ENCODE measurements at regions not wholly inside any gene's neighbourhood (a gene's known extent, or its start where the extent isn't known, plus 50 kb on each side); places are given as distances from the start of the nearest gene placed in this dataset.
"Not testable (repeated sequence)": the region's sequence is repeated elsewhere in the genome, so short reads cannot be mapped to it uniquely, and the experiment has no call there.

DNA sequence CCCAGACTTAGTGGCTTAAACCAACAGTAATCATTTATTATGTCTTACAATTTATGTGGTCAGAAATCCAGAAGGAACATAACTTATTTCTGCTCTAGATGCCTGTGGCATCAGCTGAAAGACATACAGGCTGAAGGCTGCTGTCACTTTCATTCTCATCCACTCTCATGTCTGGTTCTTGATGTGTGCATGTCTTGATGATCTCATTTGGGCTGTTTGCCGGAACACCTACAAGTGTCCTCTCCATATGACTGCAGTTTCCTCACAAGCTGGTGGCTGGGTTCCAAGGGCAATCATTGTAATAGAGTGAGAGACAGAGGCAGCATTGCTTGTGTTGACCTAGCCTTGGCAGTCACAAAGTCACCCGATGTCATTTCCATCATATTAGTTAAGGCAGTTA, 1375.9 kb upstream of the RAG2 start:
- no peak for DNase-seq

DNA sequence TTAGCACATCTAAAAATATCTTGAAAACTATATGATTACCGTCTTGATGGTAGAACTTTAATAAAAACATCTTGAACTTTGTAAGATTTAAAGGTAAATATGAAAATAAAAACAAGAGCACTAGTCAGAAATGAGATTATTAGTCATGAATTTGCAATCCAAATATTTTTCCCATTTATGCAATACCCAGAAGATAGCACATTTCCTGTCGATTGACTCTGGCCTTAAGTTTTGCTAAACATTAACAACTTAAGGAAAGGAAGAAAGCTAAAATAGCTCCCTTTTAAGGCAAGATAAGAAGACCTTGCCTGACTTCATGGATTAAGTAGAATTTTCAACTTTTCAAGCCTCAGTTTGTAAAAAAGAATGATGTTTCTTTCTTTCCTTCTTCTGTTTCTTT, 1374.7 kb upstream of the RAG2 start:
- no peak for DNase-seq

DNA sequence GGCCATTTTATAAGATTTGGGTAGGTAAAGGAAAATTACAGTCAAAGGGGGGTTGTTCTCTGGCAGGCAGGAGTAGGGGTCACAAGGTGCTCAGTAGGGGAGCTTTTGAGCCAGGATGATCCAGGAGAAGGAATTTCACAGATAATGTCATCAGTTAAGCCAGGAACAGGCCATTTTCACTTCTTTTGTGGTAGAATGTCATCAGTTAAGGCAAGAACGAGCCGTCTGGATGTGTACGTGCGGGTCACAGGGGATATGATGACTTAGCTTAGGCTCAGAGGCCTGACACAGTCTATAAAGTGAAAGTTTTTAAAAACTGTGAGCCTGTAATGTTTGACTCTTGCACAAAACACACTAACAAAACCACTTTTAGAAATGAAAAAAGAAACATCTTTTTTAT, 1371.3 kb upstream of the RAG2 start:
- not testable (repeated sequence) for DNase-seq

DNA sequence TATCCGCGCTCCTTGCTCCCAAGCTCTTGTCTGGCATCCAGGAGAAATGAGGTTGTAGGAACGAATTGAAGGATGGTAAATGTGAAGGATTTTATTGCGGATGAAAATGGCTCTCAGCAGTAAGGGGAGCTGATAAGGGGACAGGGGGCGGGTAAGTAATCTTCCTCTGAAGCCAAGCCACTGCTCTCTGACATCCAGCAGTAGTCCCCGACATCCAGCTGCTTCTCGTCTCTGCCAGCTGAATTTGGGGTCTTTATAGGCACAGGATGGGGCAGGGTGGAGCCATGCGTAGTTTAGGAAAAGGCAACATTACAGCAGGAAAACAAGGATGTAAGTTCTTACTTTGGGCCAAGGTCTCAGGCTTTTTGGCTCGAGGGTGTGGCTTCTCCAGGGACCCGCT, 1370.1 kb upstream of the RAG2 start:
- no peak for DNase-seq

- DNase-seq = no peak
These were observed 1369.6 kb upstream of the RAG2 start for GRCh38 chr11:37967635-37968034.

DNA sequence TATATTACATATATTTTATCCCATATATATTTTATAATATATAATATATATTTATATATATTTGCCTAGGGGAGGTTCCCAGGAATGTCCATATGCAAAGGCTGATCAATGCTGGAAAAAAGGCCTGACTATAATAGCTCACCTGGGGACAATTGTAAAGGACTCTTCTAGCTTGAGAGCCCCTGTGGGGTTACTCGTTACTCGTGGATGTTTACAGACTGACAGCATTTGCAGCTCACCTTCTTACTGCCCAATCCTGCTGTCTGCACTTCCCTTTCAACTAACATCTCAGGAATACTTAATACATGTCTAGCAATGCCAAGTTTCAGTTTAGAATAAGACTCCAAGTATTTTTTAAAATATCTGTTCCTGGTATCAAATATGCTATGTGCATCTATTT, 1365.4 kb upstream of the RAG2 start:
- DNase-seq = no peak

GRCh38 chr11:37957717-37958116, 1359.7 kb upstream of the RAG2 start:
- no peak for DNase-seq

GRCh38 chr11:37951996-37952395, 1354.0 kb upstream of the RAG2 start:
- no peak for DNase-seq

GRCh38 chr11:37948258-37948657, 1350.2 kb upstream of the RAG2 start:
- no peak for DNase-seq

- DNase-seq = no peak
These were observed 1349.8 kb upstream of the RAG2 start for GRCh38 chr11:37947821-37948220.

DNA sequence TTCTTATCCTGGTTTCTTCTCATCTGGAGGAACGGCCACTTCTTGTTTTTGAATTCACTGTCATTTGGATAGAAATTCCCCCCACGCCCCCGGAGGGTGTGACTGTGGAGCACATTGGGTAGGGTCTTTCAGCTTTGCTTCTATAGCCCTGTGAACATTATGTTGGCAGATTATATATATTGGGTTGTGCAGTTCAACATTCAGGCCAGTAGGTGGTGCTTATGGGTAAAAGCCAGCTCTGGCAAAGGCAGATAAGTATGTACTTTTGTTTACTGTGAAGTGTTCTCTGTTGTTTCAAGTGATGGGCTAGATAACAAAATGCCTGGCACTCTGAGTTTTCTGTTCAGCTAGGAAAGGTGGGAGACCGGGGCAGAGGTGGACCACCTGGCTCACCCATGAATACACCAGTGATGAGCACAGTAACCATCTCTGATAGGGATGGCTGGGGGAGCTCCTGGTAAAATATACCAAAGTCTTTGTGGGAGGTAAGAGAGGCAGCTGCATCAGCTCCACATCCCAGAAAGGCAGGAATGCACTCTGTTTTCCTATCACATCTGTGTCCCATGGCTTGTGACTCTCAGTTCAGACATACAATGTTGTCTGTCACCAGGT, 1348.2 kb upstream of the RAG2 start:
- DNase-seq = no peak

DNA sequence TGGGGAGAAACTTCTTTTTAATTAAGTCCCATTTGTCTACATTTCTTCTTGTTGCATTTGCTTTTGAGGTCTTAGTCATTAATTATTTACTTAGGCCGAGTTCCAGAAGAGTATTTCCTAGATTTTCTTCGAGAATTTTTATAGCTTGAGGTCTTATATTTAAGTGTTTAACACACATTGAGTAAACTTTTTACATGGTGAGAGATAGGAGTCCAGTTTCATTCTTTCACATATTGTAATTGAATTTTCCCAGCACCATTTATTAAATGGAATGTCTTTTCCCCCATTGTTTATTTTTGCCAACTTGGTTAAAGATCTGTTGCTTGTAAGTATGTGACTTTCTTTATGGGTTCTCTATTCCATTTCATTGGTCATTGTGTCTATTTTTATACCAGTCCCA, 1344.0 kb upstream of the RAG2 start:
- no peak for DNase-seq

DNA sequence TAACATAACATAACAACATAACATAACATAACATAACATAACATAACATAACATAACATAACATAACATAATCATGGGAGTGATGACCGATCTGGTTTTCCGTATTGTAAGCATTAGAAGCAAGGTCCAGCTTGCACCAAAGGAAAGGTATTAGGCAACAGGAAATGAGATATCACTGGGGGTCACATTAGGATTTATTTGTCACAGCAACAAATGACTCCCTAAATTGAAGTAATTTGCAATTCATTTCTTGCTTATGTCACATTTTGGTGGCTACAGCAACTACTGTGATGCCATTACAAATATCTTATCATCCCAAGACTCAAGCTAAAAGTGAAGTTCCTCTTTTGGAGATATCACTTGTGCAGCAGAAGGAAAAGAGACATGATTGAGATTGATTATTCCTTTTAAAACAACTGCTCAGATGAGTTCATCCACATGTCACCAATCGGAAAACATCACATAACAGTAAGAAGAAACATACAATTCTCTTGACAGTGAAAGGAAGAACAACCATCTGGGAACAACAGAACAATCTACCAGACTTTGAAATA, 1331.1 kb upstream of the RAG2 start:
- DNase-seq = no peak

DNA sequence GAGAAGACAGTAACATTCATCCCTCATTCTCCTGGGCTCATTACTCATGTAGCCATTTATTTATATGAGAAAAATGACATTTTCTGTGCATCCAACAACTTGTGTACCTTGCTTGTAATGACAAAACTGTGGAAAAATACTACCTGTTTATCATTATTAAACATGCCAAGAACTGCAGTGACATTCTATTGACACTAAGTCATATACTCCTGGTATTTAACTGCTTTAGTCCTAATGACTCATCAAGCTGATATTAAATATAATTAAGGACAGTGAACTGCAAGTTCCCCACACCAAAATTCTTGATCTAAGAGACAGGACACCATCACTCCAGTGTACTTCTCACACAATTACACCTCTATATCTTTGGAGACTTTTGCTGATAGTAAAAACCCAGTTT, 1328.7 kb upstream of the RAG2 start:
- no peak for DNase-seq

DNA sequence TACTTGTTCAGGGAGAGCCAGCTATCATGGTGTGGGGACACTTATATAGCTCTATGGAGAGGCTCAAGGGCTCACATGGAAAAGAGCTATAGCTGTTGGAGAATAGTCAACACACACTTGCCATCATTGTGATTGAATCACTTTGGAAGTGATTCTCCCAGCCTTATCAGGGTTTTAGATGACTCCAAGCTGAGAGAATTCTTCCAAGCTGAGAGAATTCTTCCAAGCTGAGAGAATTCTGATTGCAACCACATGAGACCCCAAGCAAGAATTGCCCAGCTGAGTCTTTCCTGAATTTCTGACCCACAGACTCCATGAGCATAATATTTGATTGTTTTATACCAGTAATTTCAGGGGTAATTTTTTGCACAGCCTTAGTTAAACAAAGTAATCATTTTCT, 1318.3 kb upstream of the RAG2 start:
- DNase-seq = no peak

DNA sequence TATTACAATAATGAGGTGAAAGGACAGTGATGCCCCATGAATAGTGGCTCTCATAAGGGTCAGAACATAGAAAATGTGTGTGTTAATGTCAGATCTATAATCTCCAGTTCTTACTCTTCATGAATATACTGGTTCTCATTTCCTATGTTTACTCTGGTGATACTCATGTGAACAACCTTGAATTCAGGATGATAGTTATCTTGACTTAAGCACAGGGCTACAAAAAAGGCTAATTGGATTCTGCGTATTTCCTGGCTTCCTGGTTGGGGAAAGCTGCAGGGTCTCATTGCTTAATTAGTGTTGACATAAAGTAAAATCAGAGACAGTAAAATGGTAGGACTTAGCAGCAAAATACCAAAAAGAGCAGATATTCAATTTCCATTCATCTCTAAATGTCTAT, 1316.8 kb upstream of the RAG2 start:
- DNase-seq = no peak

- DNase-seq = no peak
These were observed 1310.1 kb upstream of the RAG2 start for GRCh38 chr11:37908219-37908548.

DNA sequence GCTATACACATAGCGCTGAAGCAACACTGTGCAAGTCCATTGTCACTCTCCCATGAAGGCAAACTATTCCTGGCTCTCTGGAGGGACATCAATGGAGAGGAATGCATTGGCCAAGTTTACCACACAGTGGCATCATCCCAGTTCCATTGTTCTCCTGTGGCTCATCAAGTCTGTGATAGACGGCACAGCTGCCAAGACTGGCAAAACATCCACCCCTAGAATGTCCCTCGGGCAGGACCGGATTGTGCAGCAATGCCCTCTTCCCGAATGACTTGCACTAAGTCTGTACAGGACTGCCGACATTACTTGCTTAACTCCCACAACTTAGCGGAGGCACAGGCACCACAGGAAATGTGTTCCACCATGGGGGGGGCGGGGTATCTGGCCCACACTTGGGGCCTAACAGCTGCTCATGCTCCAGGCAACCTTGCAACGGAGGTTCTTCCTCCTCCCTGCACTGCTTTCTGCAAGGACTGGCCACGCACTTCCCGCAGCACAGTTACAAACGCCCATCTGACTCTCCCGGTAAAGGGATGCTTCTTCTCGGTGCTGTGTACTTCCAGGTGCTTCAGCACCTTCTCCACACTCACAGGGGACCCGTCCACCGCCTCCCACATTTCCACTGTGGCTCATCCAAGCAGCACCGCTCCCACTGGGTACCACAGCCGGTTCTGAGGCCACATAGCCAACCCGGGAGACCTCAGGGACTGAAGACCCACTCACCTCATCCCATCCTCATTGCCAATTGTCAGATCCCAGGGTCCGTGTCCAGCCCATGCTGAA, 1309.6 kb upstream of the RAG2 start:
- no peak for DNase-seq

- DNase-seq = no peak
These were observed 1307.8 kb upstream of the RAG2 start for GRCh38 chr11:37905707-37906417.

DNA sequence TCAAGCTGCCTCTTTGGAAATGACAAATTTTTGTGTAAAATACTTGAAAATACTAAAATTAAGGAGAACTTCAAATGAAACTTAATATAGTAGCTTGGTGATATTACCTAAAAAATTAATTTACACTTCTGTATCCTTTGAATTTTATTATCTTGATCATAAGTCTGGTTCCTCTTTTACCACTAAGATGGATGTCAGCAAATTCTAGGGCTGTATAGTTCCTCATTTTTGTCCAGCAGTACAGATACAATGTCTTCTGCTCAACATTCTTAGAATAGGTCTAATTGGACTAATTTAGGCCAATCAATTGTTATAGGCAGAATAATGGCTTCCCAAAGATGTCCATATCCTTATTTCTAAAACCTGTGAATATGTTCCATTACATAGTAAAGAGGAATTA, 1298.0 kb upstream of the RAG2 start:
- no peak for DNase-seq

DNA sequence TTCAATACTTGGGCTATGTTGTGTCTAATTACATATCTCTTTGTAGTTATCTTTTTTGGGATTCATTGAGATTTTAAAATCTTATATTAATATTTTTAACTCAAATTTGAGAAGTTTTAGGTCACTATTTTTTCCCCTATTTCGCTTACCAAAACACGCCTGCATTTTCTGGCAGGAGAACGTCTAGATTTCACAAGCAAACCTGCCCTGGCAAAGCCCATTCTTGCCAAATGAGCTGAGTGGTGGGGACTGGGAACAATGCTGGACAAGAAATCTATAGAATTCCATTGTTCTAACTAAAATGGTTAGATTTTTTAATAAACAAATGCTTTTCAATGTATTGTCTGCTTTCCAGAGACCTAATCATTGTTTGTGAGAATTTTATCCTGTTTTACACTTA, 1283.7 kb upstream of the RAG2 start:
- DNase-seq = no peak

DNA sequence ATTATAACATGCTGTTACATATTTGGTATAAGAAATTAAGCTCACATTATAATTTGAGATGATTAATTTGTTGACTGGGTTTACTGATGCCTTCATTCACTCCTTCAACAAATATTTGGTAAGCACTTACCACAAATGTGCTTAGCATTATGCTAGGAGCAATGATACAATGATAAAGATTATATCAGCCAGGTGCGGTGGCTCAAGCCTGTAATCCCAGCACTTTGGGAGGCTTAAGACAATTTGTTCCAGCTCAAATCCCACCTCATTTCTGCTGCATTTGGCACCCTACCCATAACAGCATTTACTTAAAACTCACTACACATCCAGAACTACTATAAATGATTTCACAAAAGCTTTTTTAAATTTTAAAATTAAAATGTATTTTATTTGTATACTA, 1263.6 kb upstream of the RAG2 start:
- DNase-seq = no peak

GRCh38 chr11:37858806-37859537, 1260.9 kb upstream of the RAG2 start:
- DNase-seq = not testable (repeated sequence)
